ENCODE measurements at regions not wholly inside any gene's neighbourhood (a gene's known extent, or its start where the extent isn't known, plus 50 kb on each side); places are given as distances from the start of the nearest gene placed in this dataset.

- DNase-seq (ENCODE audit: low read depth, low spot score), result no peak
These were observed 780.0 kb downstream of the DACH1 start for GRCh38 chr13:71087006-71087405.

GRCh38 chr13:71082631-71083030, 784.4 kb downstream of the DACH1 start:
- no peak for DNase-seq (ENCODE audit: low read depth, low spot score)

GRCh38 chr13:71079638-71080037, 787.4 kb downstream of the DACH1 start:
- peak; percentile 5 for DNase-seq (ENCODE audit: low read depth, low spot score)

DNA sequence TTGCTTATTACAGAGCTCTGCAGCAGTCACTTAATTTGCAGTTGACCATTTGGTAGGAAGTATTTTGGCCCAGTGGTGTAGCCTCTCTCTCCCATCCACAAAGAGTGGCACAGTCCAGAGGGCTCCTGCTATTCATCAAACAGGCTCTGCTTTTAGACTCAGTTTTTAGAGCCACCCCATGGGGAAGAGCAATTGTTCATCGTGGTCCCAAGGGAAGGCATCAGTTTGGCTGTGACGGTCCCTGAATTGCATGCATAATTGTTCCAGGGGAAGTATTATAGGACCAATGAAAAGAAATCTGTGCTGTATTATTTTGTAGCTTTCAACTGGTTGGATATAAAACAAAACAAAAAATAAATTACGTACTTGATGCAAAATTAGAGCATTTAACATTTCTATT, 799.0 kb downstream of the DACH1 start:
- no peak for DNase-seq (ENCODE audit: low read depth, low spot score)

DNA sequence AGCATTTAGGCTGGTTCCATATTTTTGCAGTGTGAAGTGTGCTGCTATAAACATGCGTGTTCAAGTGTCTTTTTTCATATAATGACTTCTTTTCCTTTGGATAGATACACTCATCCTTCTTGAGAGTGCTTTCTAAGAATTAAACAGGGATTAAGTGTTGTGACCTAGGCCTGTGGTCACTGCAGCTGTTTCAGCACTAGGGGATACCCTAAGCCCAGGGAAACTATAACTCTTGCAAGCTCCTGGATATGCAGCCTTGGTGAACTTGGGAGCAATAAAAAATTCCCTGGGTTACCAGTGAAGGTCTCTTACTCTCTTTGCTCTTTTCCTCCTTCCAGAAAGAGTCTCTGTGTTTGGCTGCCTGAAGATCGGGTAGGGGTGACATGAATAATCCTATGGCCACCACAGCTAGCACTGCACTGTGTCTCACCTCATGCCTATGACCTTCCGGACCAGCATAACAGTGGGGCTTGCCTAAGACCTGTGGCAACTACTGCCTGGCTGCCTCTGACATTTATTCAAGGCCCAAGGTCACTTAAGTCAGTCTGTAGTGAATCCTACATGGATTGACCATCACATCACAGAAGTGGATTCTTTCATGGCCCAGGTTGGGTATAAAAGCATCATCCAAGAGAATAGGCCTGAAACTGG, 799.7 kb downstream of the DACH1 start:
- DNase-seq (ENCODE audit: low read depth, low spot score), result no peak

- DNase-seq (ENCODE audit: low read depth, low spot score), result no peak
These were observed 810.4 kb downstream of the DACH1 start for GRCh38 chr13:71056581-71056980.

DNA sequence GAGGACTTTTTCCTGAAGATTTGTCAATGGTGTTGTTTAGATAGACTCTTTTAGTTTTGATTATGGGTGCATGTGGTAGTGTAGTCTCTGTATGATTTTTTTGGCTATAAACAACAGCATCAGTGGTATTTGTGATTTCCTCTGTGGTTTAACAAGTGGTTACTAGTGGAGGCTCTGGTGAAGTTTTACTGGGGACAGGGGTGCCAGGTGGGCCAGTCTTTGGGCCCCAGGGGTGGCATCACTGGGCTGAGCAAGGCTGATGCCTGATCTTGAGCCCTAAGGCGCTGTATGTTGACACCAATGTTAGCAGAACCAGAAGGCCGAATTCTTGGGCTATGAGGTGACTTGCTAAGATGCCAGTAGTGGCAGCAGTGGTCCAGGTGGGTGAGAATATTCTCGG, 811.4 kb downstream of the DACH1 start:
- no peak for DNase-seq (ENCODE audit: low read depth, low spot score)

- DNase-seq (ENCODE audit: low read depth, low spot score), result no peak
These were observed 812.0 kb downstream of the DACH1 start for GRCh38 chr13:71055047-71055446.

DNA sequence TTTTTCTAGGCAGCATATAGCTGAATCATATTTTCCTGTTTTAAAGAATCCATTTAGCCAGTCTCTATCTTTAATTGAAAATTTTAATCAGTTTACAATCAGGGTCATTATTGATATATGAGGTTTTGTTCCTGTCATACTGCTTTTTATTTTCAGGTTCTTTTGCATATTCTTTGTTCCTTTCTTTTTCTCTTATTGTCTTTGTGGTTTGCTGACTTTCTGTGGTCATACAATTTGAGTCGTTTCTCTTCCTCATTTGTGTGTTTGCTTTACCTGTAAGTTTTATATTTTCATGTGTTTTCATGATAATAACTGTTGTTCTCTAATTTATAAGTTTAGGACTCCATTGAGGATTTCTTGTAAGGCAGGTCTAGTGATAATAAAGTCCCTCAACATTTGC, 812.6 kb downstream of the DACH1 start:
- DNase-seq (ENCODE audit: low read depth, low spot score), result no peak

DNA sequence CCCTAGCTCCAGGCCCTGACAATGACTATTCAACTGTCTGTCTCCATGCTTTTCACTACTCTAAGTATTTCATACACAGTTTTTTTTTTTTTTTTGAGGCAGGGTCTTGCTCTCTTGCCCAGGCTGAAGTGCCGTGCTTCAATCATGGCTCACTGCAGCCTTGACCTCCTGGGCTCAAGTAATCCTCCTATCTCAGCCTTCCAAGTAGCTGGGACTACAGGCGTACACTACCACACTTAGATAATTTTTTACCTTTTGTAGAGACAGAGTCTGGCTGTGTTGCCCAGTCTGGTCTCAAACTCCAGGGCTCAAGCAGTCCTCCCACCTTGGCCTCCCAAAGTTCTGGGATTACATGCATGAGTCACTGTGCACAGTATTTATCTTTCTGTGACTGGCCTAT, 815.4 kb downstream of the DACH1 start:
- DNase-seq (ENCODE audit: low read depth, low spot score), result no peak

DNA sequence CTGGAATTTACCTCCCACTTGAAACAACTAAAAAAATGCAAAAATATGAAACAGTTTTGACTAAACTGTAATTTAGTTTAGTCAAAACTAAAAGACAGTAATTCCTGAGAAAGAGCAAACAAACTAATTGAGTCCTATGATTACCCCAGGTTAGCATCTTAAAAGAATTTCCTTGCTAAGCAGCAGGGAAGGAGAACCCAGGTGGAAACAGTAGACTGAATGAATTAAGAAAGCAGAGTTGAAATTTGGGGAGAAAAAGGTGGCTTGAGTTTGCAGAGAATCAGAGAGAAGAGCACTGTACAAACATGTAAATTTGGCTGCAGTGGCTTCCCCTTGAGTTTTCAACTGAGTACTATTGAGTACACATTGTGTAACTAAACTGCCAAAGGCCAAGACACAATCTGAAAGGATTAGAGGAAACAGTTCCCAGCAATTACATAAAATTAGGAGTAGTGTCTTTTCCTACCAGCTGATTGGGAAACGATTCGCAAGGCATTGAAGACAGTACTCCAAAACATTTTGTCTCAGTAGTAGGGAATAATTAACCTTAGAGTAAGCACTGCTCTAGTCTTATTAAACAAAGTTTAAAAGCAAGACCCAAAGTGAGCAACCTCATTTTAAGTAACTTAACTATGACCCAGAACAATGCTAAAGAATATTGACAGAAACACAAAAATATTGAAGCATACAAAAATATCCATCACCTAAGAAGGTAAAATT, 820.5 kb downstream of the DACH1 start:
- no peak for DNase-seq (ENCODE audit: low read depth, low spot score)

GRCh38 chr13:71045101-71045500, 821.9 kb downstream of the DACH1 start:
- no peak for DNase-seq (ENCODE audit: low read depth, low spot score)

GRCh38 chr13:71039440-71039839, 827.6 kb downstream of the DACH1 start:
- no peak for DNase-seq (ENCODE audit: low read depth, low spot score)

- no peak for DNase-seq (ENCODE audit: low read depth, low spot score)
These were observed 833.0 kb downstream of the DACH1 start for GRCh38 chr13:71034018-71034417.

- DNase-seq (ENCODE audit: low read depth, low spot score), result no peak
These were observed 834.0 kb downstream of the DACH1 start for GRCh38 chr13:71033026-71033425.

DNA sequence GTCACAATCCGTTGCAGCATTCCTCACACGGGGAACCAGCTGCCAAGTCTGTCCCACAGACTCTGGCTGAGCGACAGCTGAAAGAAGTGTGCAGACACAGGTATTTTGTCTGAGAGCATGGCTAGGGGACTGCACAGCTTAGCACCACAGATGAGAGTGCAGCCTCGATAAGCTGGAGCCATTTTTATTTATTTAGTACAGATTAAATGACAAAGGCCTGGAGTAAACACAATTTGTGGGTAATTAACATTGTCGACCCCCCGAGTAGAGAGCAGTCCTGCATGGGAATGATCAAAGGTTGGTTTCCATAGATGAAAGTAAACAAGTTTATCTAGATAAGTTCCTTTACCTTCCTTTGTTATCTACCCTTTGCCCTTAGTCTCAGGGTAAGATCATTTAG, 836.2 kb downstream of the DACH1 start:
- DNase-seq (ENCODE audit: low read depth, low spot score), result no peak

- DNase-seq (ENCODE audit: low read depth, low spot score), result no peak
These were observed 838.1 kb downstream of the DACH1 start for GRCh38 chr13:71028884-71029283.

DNA sequence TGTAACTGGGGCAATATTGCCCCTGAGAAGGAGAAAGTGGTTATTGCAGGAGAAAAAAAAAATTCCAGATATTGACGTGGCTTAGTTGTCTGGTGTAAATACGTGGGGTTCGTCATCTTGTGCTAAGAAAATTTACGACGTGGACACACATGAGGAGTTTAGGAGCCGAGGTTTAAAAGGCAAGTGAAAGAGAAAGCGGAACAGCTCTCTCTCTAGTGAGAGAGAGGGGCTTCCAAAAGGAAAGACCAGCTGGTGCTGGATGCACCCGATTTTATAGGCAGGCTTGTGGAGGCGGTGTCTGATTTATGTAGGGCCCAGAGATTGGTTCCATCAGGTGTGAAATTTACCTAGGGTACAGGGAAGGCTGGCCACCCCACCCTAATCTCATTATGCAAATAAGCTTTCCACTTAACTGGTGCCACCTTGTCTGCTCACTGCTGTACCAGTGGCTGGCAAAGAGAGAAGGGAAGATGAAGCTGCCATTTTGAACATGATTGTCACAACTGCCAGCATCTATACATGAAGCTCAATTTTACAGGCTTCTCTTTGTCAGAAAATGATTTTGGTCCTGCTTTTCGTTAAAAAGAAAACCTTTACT, 845.1 kb downstream of the DACH1 start:
- no peak for DNase-seq (ENCODE audit: low read depth, low spot score)

DNA sequence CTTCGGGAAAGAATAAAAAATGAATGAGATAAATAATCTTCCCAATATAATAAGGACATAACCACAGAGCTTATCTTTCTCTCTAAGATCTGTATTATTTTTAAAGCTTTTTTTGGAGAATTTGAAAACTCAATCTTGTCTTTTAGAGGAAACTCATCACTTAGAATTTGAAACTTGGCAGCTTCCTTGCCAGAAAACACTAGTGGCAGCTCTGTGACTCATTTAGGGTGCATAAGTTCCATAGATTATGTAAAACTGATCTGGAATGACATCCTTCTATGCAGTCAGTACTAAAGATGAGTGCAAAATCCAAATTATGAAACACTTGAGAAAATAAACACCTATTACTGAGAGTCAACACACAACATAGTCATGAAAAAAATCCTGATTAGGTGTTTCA, 848.0 kb downstream of the DACH1 start:
- no peak for DNase-seq (ENCODE audit: low read depth, low spot score)

GRCh38 chr13:71018544-71018943, 848.5 kb downstream of the DACH1 start:
- DNase-seq (ENCODE audit: low read depth, low spot score), result no peak

GRCh38 chr13:71017607-71018006, 849.4 kb downstream of the DACH1 start:
- DNase-seq (ENCODE audit: low read depth, low spot score), result no peak

DNA sequence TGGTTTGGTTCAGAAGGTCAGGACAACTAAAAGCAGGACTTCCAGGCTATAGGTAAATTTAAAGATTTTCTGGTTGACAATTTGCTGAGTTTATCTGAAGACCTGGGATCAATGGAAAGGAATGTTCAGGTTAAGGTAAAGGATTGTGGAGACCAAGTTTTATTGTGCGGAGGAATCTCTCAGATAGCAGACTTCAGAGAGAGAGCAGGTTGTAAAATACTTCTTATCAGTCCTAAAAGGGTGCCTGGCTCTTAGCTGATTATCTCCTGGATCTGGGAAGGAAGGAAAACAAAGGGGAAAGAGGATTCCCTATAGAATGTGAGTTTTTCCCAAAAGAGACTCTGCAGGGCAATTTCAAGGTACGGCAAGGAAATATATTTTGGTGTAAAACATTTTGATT, 851.5 kb downstream of the DACH1 start:
- DNase-seq (ENCODE audit: low read depth, low spot score), result no peak

DNA sequence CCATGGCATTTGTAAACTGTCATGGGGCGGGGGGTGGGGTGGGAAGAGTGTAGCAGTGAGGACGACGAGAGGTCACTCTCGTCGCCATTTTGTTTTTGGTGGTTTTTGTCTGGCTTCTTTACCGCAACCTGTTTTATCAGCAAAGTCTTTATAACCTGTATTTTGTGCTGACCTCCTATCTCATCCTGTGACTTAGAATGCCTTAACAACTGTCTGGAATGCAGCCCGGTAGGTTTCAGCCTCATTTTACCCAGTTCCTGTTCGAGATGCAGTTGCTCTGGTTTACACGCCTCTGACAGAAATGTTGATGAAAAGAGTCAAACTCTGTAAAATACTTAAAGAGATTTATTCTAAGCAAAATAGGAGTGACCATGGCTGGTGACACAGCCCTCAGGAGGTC, 852.0 kb downstream of the DACH1 start:
- no peak for DNase-seq (ENCODE audit: low read depth, low spot score)
